ENCODE measurements at regions not wholly inside any gene's neighbourhood (a gene's known extent, or its start where the extent isn't known, plus 50 kb on each side); places are given as distances from the start of the nearest gene placed in this dataset.

GRCh38 chr7:15016315-15016667 is 113.7 kb upstream of the DGKB start:
- H3K27ac ChIP-seq (ENCODE audit: low read length): no peak overlapping the region
- no peaks in the 10 kb centered on the region for H3K79me2 ChIP-seq (ENCODE audit: low read length)
- peaks cover 6% of the 10 kb centered on the region; the same call in 1 of the 2 replicates for H3K4me1 ChIP-seq (ENCODE audit: low read length)
- no peaks in the 10 kb centered on the region for H3K9me3 ChIP-seq (ENCODE audit: insufficient read depth, low read length)
- H3K36me3 ChIP-seq (replicated peaks; ENCODE audit: low read depth, low read length): no peaks in the 10 kb centered on the region
- H3K4me2 ChIP-seq (ENCODE audit: low read length): peak overlapping the region; percentile 65; the same call in 1 of the 2 replicates
- no peak overlapping the region for H2AFZ ChIP-seq (ENCODE audit: low read depth, low read length)
- TF ChIP-seq EZH2phosphoT487 (IDR thresholded peaks at IDR 0.05; ENCODE audit: low read depth) (no peak), CTCF (IDR thresholded peaks at IDR 0.05; ENCODE audit: low read depth, low read length) (no peak)
- no peak overlapping the region for H3K4me3 ChIP-seq (ENCODE audit: low read length)
- no peak overlapping the region for H3K9ac ChIP-seq (ENCODE audit: low read length)
- no peaks in the 10 kb centered on the region for H3K27me3 ChIP-seq (ENCODE audit: low read depth, low read length)
- H4K20me1 ChIP-seq (ENCODE audit: insufficient read depth, low read length): no peaks in the 10 kb centered on the region

- H3K9ac ChIP-seq (ENCODE audit: low read length): peak overlapping the region; percentile 3; the same call in 1 of the 2 replicates
- H3K36me3 ChIP-seq (replicated peaks; ENCODE audit: low read depth, low read length): no peaks in the 10 kb centered on the region
- peaks cover 6% of the 10 kb centered on the region; the same call in 1 of the 2 replicates for H3K4me1 ChIP-seq (ENCODE audit: low read length)
- no peaks in the 10 kb centered on the region for H3K9me3 ChIP-seq (ENCODE audit: insufficient read depth, low read length)
- H3K4me3 ChIP-seq (ENCODE audit: low read length): peak overlapping the region; percentile 69
- TF ChIP-seq EZH2phosphoT487 (IDR thresholded peaks at IDR 0.05; ENCODE audit: low read depth) (no peak), CTCF (IDR thresholded peaks at IDR 0.05; ENCODE audit: low read depth, low read length) (peak; percentile 58)
- no peaks in the 10 kb centered on the region for H4K20me1 ChIP-seq (ENCODE audit: insufficient read depth, low read length)
- H3K27ac ChIP-seq (ENCODE audit: low read length): no peak overlapping the region
- no peaks in the 10 kb centered on the region for H3K27me3 ChIP-seq (ENCODE audit: low read depth, low read length)
- H3K79me2 ChIP-seq (ENCODE audit: low read length): no peaks in the 10 kb centered on the region
- peak overlapping the region; percentile 65 for H3K4me2 ChIP-seq (ENCODE audit: low read length)
- H2AFZ ChIP-seq (ENCODE audit: low read depth, low read length): peak overlapping the region; percentile 95
Measured at GRCh38 chr7:15015545-15016314, 113.2 kb upstream of the DGKB start.

- no peak overlapping the region for H2AFZ ChIP-seq (ENCODE audit: low read depth, low read length)
Measured at GRCh38 chr7:15012135-15012534, 109.6 kb upstream of the DGKB start.

More at GRCh38 chr7:15012135-15012534, 109.6 kb upstream of the DGKB start:
- Histone ChIP-seq H3K4me1 (ENCODE audit: low read length) (peaks cover 6% of the 10 kb centered on the region; the same call in 1 of the 2 replicates), H3K79me2 (ENCODE audit: low read length) (no peaks in the 10 kb centered on the region), H3K36me3 (replicated peaks; ENCODE audit: low read depth, low read length) (no peaks in the 10 kb centered on the region), H4K20me1 (ENCODE audit: insufficient read depth, low read length) (no peaks in the 10 kb centered on the region), H3K9me3 (ENCODE audit: insufficient read depth, low read length) (no peaks in the 10 kb centered on the region), H3K9ac (ENCODE audit: low read length) (no peak overlapping the region), H3K4me2 (ENCODE audit: low read length) (no peak overlapping the region), H3K27me3 (ENCODE audit: low read depth, low read length) (no peaks in the 10 kb centered on the region), H3K27ac (ENCODE audit: low read length) (no peak overlapping the region), H3K4me3 (ENCODE audit: low read length) (no peak overlapping the region)
- TF ChIP-seq EZH2phosphoT487 (IDR thresholded peaks at IDR 0.05; ENCODE audit: low read depth) (no peak), CTCF (IDR thresholded peaks at IDR 0.05; ENCODE audit: low read depth, low read length) (no peak)

Data from OCI-LY3 (cell line).